HG03025 (cell line): ENCODE measurements at regions not wholly inside any gene's neighbourhood (a gene's known extent, or its start where the extent isn't known, plus 50 kb on each side); places are given as distances from the start of the nearest gene placed in this dataset.

Source experiments
- ATAC-seq: cut with Tn5 transposase; IDR thresholded peaks from one replicate; pipeline ENCODE4 v1.9.1; 2021; ENCODE audit warnings: mild to moderate bottlenecking, moderate library complexity; ENCODE audit not compliant: unreplicated experiment, low FRiP score

DNA sequence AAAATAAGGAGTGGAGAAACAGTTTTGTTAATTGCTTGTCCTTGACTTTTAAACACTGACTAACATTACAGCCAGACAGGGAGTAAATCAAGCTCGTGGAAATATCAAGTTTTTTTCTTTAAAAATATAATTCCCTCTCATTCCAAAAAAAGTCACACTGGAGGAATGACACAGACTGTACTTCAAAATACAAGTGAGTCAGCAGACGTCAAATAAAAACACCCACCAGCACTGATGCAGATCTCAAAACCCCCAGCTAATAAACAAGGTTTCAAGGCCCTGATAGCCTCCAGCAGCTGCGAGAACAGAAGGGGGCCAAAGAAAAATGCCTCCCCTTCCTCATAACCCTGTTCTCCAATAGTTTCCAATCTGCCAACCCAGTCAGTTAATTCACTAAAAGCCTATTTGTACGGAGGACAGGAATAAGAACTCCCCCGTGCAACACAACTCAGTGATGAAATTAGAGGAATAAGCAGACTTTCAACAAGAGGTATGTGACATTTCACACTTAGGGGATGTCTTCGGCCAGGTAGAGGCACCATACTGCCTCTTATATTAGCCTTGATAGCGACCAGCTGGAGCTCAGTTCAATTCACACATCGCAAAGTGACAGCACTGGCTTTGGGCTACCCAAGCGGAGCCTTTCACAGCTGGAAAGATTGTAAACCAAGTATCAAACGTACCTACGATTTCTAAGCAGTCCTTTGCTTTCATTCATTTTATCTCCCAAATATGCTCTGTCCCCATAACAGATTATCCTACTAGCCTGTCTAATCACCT lies 561.0 kb upstream of the KLF12 start:
- no peak for ATAC-seq

DNA sequence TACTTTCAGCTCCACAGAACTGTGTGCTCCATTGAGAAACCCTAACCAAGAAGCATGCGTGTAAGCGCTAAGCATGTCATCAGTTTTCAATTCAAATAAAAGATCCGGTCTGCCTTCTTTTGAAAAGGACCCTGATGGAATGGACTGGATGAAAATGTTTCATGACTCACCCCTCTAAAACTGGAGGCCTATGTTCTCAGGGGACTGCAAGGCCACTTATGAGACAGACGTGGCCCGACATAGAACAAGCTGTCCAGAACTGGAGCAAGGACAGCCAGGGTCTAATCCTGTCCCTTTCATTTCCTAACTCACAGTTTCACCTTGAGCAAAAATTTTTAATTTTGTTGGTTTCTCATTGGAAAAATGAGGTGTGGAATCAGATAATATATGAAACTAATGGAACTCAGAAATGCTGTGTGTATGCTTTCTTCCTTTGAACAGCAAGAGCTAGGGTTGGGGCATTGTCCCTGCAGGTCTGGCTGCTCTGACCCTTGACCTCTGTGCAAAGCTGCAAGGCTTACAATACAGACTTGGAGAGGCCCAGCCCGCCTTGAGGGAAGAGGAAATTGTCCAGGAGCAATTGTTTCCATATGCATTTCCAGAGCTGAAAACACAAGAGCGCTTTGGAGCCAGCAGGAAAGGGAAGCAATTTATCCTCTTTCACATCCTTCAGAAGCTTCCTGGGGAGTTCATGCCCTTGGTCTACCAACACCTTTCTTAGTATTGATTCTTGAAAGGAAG lies 553.4 kb upstream of the KLF12 start:
- ATAC-seq: no peak

DNA sequence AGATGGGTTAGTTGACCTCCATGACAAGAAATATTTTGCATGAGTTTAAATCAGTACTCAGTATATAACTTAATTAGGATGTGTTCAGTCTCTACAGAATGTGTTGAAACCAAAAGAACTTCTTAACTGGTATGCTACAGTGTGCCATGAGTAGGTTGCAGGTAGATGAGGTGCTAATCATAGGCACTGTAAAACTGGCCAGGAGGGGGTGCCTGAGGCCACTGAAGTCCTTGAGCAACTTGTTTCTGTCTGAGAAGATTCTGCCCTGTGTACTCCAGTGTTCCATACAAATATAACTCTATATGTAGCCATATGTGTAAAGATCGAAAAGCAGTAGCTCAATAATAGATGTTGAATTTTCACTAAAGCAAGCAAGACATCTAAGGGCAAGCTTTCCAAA lies 549.2 kb upstream of the KLF12 start:
- no peak for ATAC-seq

DNA sequence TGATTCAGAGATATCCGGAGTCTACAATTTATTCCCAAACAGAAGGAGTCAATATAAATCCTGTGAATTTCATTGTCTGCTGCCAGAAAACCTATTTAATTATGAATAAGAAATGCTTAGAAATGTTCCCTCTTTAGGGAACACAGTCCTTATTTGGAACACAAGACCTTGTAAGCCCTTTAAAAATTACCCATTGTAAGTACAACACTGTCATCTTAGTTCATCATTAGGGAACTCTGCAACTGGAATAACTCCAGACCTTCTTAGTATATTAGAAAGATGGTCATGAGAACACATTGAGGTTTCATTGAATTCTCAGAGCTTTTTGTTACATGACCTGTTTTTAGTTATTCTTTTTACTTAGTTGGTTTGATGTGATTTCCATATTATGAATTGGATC lies 548.5 kb upstream of the KLF12 start:
- no peak for ATAC-seq

DNA sequence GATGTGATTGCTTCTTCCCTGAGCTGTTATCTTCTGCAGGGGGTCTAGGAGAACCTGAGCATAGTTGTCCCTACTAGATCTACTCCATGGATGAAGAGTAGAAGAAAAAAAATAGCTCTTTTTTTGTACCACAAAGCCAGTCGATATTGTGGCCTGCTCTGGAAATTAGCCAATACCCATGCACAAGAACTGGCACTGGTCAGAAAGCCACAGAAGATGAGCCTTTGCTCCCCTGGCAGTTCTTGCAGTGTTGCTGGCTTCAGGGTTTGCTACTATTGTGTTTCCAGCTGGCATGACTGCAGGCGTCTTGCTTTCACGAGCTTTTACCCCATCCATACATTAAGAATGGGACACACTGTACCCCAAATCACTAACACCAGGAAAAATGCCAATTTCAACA lies 547.7 kb upstream of the KLF12 start:
- ATAC-seq: no peak

DNA sequence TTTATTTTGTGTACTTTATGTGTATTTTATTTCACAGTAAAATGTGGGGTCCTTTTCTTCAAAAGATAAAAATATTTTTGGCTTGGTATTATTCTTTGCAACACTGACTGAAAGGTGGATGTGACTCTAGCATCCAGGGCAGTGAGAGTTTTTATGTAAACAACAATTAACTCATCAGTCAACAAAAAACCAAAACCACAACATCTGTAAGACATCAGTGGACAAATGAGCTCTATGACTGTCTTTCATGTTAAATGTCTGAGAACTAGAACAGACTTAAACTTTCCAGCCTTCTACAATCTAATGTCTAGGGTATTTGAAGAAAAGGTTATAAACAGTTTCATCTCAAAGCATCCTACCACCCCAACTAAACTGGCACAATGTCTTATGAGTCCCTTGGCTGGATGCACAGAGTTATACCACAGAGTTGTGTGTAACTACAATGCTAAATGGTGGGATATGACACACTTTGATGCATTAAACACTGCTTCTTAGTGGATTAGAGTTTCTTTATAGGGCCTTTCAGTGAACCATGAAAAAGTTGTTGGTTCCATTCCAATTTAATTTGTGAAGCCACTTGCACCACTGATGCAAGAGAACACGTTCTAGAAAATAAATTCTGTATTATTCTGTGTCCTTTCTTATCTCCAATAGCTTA lies 544.2 kb upstream of the KLF12 start:
- ATAC-seq: no peak

DNA sequence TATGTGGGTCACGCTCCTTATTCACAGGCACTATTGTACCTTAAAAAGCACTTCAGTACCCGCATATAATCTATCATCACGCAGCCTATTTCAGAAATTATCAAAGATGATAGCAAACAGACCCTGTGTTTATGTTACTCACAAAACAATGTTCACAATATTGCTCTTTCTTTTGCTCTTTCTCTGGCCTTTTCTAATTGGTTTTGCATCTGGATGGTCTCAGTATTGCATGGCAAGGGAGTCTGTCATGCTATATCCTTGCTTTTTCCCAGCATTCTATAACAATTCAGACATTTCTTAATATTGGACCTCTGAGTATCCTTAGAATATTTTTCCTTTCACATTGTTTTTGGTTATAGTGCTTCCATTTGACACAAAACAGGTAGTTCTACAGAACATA lies 541.8 kb upstream of the KLF12 start:
- ATAC-seq: no peak

- no peak for ATAC-seq
Measured at GRCh38 chr13:74675182-74675581, 541.0 kb upstream of the KLF12 start.

DNA sequence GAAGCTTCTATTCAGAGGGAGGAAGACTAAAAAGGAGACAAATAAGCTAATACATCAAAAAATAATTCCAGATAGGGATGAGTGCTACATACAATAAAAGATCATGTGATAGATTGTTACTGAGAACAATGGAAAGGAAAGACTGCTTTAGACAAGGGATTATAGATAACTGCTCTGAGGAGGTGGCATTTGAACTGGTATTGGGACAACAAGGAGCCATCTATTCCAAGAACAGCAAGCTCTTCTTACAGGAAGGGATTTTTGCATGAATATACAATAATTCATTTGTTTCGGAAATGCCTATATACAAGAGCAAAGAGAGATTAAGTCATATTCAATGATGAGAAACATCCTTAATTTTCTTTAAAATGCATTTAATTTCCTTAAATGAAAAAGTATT lies 540.5 kb upstream of the KLF12 start:
- no peak for ATAC-seq

DNA sequence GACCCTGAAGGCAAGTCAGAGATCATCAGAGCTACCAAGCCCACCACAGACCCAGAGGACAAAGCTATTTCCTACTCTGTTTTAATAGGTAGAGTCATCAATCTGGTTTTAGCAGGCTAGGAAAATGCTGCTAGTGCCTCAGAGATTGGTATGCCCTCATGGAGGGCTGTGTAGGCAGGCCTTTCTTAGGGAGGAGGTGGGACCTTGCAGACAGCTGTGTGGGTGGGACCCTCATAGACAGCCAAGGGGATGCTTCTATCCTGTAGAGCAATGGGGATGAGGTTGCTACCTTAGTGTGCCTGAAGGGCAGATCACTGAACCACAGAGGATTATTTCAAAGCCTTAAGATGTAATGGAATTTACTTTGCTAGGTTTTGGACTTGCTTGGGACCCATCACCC lies 534.9 kb upstream of the KLF12 start:
- no peak for ATAC-seq

GRCh38 chr13:74667656-74668203 lies 533.5 kb upstream of the KLF12 start:
- ATAC-seq: no peak

DNA sequence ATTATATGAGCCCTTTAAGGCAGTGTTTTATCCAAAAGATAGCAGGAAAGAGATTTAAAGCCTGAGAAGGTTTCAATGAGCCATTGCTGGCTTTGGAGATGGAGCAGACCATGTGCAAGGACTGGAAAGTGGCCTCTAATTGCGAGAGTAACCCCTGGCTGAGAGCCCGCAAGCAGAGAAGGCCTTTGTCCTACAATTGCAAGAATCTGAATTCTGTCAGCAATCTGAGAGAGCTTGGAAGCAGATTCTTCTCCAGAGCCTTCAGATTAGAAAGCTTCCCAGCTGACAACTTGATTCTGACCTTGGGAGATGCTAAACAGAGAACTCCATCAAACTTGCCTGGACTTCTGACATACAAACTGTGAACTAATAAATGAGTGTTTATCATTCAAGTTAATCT lies 528.7 kb upstream of the KLF12 start:
- ATAC-seq: no peak

- ATAC-seq: no peak
Measured at GRCh38 chr13:74661851-74662250, 527.6 kb upstream of the KLF12 start.

- ATAC-seq: no peak
Measured at GRCh38 chr13:74657765-74658164, 523.6 kb upstream of the KLF12 start.

GRCh38 chr13:74651121-74651520 lies 516.9 kb upstream of the KLF12 start:
- no peak for ATAC-seq

DNA sequence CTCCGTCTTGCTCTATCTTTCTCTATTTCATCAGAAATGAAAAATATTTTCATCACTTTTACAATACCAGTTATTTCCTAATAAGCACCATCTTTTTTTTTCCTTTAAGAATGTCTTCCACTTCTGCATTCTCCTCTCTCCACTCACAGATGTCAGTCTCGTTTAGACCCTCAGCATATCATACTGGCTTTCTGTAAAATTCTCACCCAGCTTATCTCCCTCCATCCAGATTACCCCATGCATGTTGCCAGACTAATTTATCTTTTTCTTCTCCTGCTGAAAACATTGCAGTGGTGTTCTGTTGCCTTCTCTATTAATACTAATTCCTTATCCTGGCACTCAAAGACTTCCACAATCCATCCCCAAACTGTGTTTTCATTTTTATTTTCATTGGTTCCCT lies 513.8 kb upstream of the KLF12 start:
- ATAC-seq: no peak

GRCh38 chr13:74647211-74647610 lies 513.0 kb upstream of the KLF12 start:
- no peak for ATAC-seq

GRCh38 chr13:74646091-74646490 lies 511.9 kb upstream of the KLF12 start:
- ATAC-seq: no peak

- no peak for ATAC-seq
Measured at GRCh38 chr13:74645586-74645985, 511.4 kb upstream of the KLF12 start.

- ATAC-seq: no peak
Measured at GRCh38 chr13:74644229-74644628, 510.0 kb upstream of the KLF12 start.

- ATAC-seq: no peak
Measured at GRCh38 chr13:74641586-74641985, 507.4 kb upstream of the KLF12 start.
